ENCODE measurements at regions not wholly inside any gene's neighbourhood (a gene's known extent, or its start where the extent isn't known, plus 50 kb on each side); places are given as distances from the start of the nearest gene placed in this dataset.
"Not testable (repeated sequence)": the region's sequence is repeated elsewhere in the genome, so short reads cannot be mapped to it uniquely, and the experiment has no call there.

GRCh38 chr21:8766142-8766541 is 1755.2 kb upstream of the TPTE start:
- TF ChIP-seq, protein P1, sequence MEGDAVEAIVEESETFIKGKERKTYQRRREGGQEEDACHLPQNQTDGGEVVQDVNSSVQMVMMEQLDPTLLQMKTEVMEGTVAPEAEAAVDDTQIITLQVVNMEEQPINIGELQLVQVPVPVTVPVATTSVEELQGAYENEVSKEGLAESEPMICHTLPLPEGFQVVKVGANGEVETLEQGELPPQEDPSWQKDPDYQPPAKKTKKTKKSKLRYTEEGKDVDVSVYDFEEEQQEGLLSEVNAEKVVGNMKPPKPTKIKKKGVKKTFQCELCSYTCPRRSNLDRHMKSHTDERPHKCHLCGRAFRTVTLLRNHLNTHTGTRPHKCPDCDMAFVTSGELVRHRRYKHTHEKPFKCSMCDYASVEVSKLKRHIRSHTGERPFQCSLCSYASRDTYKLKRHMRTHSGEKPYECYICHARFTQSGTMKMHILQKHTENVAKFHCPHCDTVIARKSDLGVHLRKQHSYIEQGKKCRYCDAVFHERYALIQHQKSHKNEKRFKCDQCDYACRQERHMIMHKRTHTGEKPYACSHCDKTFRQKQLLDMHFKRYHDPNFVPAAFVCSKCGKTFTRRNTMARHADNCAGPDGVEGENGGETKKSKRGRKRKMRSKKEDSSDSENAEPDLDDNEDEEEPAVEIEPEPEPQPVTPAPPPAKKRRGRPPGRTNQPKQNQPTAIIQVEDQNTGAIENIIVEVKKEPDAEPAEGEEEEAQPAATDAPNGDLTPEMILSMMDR (IDR thresholded peaks at IDR 0.05) = not testable (repeated sequence)
- TF ChIP-seq POLR2A, POLR2AphosphoS5 (IDR thresholded peaks at IDR 0.05): not testable (repeated sequence)
